ENCODE measurements at regions not wholly inside any gene's neighbourhood (a gene's known extent, or its start where the extent isn't known, plus 50 kb on each side); places are given as distances from the start of the nearest gene placed in this dataset.
"Not testable (repeated sequence)": the region's sequence is repeated elsewhere in the genome, so short reads cannot be mapped to it uniquely, and the experiment has no call there.

DNA sequence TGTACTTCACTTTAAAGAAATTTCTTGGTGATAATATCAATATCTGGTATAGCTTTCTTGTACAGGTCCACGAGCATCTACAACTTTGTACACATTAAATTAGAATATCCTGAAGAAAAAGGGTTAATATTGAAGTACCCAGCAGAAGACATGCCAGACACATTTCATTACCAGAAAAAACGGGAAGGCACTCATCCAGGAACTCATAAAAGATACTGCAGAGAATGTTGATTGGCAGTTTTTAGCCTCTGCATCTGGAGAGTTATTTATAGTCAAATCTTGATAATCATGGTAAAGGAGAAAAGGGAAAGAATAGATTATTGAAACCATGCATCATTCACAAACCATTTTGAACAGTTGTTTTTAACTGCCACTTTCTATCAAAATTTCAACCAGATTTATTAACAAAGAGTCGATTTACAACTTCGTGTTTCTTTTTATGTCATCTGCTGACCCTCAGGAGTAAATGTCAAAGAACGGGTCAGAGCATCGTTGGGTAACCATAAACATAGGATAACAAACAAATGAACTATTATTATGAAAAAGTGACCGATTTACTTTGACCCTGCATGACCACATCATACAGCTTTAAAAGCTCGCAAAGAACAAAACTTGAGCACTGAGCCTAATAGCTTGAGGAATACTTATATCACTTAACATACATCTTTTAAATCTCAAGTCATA is 229.2 kb upstream of the SGK1 start:
- DNase-seq = no peak

GRCh38 chr6:134544737-134545136 is 226.8 kb upstream of the SGK1 start:
- DNase-seq = no peak

GRCh38 chr6:134543128-134543527 is 225.2 kb upstream of the SGK1 start:
- DNase-seq = no peak

- DNase-seq = no peak
These were observed 223.1 kb upstream of the SGK1 start for GRCh38 chr6:134541001-134541400.

DNA sequence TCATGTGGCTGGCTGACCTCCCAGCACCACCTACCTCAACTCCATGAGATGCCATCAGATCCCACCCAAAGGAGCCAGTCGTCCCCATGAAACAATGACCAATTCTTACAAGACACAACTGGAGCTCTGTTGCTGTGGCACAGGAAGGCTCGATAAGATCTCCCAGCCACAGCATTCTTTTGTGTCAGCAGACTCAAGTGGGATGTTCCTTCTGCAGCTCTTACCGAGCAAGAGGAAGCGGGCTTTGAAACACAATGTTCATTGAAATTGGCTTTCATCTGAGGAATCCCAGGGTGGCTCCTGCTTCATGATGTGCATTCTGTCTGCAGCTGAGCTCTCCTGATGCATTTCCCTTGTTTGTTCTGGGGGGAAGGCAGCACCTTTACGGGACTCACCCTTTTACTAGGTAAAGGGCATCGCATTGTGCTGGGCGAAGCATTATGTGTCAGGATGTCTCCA is 222.0 kb upstream of the SGK1 start:
- no peak for DNase-seq

- not testable (repeated sequence) for DNase-seq
These were observed 219.9 kb upstream of the SGK1 start for GRCh38 chr6:134537765-134538164.

- DNase-seq = no peak
These were observed 219.2 kb upstream of the SGK1 start for GRCh38 chr6:134537146-134537555.

DNA sequence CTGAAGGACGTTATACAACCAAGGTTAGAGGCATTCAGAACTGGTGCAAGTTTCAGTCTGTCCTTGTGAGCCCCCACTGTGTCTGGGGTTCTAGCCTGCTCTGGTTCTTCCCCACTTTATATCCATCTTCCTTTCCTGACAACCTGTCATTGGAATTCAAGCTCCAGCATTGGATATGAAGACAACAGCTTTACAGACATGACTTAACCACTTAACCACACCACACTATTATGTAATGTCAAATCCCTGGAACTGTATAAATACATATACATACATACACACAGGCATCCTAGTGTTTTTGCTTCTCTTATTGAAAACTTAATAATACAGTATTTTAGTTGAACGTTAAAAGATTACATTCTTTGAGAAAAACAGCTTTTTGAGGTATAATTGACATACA is 217.9 kb upstream of the SGK1 start:
- no peak for DNase-seq

DNA sequence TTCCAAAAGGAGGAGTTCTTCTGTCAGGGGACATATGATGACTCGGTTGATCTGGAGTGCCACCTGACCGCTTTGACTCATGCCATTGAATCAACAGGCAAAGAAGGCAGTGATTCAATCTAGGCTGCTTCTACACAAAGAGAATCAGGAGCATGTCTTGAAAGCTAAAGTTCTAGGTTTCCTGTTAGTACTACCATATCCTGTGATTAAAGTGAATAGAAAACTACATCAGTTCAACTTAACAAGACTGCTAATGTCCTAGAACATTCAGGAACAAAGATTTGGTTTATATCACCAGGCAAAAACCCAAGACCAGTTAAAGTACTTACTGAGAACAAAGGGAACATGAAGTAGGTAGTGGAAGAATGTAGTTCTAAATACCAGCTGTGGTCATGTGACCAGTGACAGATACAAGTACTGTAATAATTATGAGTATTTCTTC is 216.8 kb upstream of the SGK1 start:
- DNase-seq = no peak

DNA sequence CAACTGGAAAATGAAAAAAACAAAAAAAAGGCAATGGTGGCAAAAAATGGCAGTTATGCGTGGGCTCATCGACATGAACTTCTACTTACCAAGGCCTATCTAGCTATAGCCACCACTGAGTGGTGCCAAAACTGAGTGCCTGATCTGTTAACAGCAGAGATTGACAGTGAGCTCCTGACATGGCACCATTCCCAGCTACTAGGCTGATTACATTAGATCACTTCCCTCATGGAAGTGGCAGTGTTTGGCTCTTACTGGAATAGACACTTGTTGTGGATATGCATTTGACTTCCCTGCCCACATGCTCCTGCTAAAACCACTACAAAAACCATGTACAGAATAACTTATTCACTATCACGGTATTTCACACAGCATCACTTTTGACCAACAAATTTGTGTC is 216.1 kb upstream of the SGK1 start:
- DNase-seq = no peak

- no peak for DNase-seq
These were observed 215.0 kb upstream of the SGK1 start for GRCh38 chr6:134532694-134533624.

- DNase-seq = no peak
These were observed 213.7 kb upstream of the SGK1 start for GRCh38 chr6:134531611-134532010.

DNA sequence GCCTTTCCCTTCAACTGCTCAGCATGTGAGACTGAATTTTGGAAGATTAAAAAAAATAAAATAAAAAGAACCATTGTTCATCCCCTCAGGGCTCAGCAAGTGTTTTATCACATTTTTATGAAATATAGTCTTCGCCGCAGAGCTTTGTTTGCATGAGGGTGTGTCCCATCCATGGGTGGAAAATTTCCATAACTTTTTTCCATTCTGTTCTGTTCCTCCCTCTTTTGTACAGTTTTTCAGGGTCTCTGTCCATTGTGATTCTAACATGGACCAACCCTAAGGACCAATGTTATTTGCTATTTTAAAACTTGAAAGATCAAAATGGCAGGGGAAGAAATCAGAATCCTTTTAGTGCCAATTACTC is 213.3 kb upstream of the SGK1 start:
- DNase-seq = no peak

DNA sequence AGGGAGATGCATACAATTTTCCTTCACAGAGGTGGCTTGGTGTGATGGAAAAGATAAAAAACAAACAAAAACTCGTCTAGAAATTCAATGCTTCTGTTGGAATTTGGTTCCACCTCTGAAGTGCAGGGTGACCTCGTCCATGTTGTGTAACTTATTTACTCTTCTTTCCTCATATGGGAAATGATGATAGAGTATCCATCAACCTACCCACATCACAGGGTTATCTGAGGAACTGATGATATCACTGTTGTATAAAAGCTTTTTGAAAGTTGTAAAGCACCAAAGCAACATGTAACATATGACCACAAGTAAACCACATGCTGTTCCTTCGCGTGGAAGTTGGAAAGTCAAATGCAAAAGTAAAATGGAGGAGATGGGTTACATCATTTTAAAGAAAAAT is 212.0 kb upstream of the SGK1 start:
- DNase-seq = no peak

- DNase-seq = no peak
These were observed 211.4 kb upstream of the SGK1 start for GRCh38 chr6:134529305-134529704.

DNA sequence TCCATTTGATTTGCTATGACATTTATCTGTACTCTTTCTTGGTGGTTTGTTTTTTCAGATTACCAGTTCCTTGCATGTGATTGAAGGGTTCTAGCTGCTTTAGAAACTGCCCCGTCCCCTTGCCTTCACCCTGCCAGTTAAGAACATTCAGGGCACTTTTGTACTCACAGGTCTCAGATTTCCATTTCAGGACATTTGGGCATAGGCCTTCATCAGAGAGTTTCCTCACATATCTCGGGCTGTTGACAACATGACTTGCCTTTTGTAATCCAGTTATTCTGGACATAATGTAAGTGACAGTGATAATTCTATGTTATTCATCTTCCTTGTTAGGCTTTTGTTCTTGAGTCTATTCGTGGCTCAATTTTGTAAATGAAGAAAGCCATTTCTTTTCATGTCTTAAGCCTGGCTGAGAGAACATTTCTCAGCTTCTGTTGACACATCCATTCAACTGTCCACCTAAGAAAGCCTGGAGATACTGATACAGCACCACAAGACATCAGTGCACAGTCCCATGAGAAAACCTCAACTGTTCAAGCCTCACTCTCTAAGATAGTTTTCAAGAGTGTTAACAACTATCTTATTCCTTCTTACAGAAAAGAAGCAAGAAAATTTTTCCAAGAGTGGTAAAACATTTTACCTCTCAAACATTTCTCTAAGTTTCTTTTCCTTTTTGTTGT is 209.3 kb upstream of the SGK1 start:
- DNase-seq = no peak

GRCh38 chr6:134525190-134525868 is 207.4 kb upstream of the SGK1 start:
- DNase-seq = no peak

DNA sequence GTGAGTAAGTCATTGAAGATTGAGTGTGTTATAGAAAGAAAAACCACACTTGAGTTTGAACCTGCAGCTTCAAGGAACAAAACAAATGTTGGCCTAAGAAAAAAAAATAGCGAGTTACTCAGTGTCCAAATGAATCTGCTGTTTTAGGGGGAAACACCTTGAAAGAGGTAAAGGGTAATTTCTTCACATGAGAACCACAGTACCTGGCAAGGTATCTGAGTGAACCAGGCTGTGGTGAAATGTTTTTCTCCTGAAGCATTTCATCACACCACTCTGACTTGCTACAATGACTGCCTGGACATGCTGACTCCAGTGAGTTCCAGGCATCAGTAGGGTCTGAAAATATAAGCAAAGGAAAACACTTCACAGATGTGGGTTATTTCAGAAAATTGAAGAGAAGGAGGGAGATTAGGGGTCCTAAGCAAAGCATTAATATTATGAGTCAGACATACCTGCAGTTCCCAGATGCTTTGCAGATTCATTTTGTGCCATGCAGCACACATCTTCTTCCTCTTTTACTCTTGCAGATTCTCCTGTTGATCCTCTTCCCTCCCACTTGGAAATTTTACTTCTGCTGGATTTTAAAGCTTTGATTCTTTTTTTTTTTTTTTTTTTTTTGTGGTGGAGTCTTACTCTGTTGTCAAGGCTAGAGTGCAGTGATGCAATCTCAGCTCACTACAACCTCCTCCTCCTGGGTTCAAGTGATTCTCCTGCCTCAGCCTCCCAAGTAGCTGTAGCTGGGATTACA is 206.2 kb upstream of the SGK1 start:
- DNase-seq = no peak

DNA sequence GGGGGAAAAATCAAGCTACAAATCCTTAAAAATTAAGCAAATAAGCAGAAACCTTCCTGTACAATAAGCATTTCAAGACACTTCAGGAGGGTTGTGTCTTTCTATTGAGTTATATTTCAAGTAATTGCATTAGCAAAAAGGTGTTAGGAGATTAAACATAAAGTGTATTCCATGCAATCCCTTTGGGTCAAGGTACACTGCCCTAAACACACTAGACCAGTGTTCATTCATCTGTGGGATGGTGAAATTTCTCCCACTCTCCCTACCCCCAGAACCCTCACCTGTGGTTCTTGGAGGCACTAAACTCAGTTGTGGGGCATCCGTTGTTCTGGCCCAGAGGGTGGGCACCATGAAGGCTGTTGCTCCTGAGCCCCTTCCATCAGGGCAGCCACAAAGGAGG is 205.1 kb upstream of the SGK1 start:
- DNase-seq = no peak

- no peak for DNase-seq
These were observed 203.2 kb upstream of the SGK1 start for GRCh38 chr6:134521116-134521501.

DNA sequence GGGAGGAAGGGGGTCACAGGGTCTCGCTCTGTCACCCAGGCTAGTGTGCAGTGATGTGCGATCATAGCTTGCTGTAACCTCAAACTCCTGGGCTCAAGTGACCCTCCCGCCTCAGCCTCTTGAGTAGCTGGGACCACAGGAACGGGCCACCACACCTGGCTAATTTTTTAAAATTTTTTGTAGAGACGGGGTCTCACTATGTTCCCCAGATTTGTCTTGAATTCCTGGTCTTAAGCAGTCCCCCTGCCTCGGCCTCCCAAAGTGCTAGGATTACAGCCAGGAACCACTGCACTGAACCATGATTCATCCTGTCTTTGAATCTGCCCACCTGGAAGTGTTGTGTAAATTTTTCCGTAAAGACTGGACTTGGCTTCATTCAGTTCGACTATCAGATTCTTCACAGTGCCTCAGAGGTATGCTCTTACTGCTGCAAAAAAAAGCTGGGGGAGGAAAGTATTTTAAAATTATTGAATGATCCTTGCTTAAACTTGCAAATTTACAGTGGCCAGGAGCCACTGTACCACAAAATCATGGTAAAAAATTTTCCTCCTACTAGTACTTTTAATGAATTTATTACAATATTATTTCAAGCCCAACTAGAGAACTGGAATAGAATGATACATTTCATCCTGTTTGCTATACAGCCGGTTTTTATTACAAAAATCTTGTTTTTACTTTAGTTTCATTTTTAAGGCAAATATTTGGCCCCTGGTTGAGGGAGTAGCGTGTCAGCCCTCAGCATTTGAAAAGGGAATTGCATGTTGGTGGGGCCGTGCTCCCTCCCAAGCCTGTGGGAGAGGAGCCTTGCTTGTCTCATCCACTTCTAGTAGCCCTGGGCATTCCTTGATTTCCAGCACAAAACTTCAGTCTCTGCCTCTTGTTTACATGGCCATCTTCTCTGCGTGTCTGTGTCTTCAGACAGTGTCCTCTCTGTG is 202.5 kb upstream of the SGK1 start:
- DNase-seq = no peak
